CD4-positive, alpha-beta T cell treated with Interleukin-21 for 1 hour (primary cell): ENCODE measurements at regions not wholly inside any gene's neighbourhood (a gene's known extent, or its start where the extent isn't known, plus 50 kb on each side); places are given as distances from the start of the nearest gene placed in this dataset.

Experiments used
- DNase-seq: peaks from one replicate; pipeline ENCODE4 v3.0.0-alpha.2; 2020

DNA sequence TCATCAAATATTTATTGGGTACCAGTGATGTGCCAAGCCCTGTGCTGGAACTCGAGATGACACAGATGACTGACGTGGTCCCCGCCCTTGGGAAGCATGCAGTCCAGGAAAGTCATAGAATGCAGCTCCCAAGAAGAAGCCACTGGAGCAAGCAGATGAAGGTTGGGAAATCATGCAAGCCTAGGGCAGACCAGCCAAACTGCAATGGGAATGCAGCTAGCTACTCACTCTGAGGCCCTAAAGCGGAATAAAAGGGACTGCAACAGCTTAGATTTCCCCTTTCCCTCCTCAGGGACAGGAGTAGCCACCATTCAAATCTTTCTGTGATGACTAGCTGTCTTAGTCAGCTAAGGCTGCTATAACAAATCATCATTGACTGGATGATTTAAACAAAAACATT is 152.2 kb downstream of the MAFB start:
- DNase-seq, result no peak

DNA sequence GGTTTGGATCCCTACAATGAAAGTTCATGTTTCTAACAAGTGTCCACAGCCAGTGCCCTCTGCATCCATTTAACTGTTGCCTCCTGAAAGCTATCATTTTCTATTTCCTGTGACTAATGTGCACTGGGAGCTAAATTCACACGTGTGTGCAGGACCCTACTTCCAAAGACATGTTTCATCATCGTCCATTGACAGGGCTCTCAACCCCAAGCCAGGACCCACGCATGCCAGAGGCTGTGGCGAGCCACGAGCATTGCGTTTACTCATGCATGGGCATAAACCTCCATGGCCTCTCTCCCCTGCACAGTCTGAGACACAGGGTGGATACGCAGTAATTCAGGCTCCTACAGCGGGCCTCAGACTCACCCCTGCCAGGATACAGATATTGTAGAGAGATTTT is 153.2 kb downstream of the MAFB start:
- no peak for DNase-seq

DNA sequence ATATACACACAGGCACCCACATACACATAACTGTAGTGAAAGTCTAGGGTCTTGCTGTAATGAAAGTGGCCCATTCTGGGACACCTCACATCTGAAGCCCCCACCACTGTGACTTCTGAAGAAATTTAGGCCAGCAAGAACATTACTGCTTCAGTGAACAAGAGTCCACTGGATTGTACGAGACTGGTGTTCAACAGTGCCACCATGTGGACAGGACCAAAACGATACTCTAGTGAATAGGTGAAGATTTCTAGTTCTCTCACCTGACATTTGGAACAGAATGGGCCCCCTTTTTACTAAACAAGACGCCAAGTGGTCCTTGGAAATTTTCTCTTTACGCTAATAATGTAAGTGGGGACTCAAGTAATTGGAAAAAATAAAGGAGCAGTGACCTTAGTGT is 156.9 kb downstream of the MAFB start:
- no peak for DNase-seq

DNA sequence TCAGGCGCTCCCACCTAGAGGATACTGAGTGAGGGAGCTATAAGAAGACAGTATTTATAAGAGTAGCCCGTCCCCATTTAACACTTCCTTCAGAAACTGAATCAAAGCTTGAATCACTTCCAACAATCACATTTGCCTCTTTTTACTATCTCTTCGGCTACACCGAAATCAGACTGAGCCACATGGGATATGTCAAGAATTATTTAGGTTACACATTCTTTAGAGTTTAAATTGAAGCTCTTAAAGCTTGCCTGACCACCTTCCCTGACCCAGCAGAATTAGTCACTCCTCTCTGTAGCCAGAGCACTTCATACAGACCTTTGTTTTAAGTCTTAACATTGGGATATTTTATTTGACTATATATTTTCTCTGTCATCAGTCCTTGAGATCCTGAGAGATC is 163.7 kb downstream of the MAFB start:
- no peak for DNase-seq

DNA sequence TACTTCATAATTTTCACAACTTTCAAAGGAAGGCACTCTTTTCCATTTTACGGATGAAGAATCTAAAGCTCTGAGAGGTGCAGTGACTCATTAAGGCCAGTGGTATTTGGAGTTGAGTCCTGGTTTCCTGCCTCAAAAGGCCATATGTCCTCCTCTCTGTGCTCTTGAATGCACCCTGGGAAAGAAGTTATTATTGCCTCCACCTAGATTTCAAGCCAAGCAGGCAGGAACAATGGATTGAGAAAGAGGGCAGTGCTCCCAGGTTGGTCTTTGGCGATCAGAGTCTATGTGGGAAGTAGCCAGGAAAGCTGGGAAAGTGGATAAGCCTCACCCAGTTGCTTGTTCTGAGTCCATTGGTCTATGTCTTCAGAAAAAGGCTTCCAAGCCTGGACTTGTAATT is 165.0 kb downstream of the MAFB start:
- no peak for DNase-seq

DNA sequence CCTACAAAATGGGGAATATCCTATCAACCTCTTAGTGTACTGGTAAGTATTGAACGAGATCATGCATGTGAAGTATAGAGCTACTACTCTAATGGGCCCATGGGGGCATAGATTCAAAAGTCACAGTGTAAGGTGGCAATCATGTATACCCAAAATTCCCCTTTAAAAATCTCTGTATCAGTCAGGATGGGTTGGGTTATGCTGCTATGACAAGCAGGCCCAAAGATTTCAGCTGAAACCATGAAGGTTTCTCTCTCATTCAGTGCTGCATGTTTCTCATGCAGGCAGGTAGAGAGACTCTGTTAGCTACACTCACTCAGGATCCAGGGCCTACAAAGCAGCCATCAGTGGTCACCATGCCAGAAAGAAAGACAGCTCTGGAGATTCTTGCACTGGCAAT is 166.6 kb downstream of the MAFB start:
- no peak for DNase-seq

DNA sequence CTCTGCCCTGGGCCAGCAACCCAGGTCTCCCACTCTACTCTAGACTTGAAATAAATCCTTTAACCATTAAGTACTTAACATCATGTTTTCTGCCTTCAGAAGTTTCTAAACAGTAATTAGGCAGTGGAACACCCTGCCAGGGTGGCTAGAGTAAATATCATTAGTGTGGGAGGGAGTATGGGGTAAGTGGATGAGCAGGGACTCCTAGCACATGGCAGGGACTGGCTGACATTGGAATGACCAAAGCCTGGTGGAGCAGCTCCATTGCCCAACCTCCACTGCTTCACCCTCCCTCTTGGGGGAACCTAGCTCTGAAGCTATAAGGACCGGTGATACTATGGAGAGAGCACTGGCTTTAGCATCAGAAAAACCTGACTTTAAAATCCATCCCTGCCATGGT is 167.1 kb downstream of the MAFB start:
- DNase-seq, result no peak

DNA sequence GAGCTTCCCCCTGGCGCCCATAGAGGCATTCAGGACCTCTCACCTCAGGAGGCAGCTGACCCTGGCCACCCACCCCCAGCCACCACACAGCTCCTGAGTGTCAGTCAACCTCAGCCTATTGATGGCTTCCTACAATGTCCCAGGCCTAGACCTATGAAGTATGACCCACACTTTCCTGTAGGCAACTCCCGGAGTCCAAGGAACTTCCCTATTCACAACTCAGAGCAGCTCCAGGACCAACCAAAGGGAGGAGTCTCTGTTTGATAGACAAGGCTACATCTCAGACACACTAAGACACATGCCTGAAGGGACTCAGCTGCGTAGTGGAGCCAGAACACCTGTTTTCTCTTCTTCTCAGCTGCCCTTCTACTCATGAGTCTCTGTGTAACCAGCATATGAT is 169.1 kb downstream of the MAFB start:
- no peak for DNase-seq

DNA sequence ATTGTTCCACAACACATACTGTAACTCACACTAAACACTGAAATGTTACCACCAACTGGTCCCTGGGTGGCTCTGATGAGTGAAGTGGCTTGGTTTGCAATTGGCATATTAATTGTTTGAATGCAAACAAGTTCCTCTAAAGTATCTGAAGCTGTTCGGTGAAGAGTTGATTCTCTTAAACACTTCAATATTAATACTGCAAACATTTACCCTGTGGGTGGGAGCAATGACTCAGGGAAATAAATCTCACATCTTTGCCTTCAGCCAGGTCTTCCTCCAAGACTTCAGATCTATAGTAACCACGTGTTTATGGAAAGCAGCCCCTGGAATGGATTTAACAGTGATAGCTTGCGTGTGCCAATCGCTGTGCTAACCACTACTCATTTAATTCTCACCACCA is 176.0 kb downstream of the MAFB start:
- DNase-seq, result no peak

DNA sequence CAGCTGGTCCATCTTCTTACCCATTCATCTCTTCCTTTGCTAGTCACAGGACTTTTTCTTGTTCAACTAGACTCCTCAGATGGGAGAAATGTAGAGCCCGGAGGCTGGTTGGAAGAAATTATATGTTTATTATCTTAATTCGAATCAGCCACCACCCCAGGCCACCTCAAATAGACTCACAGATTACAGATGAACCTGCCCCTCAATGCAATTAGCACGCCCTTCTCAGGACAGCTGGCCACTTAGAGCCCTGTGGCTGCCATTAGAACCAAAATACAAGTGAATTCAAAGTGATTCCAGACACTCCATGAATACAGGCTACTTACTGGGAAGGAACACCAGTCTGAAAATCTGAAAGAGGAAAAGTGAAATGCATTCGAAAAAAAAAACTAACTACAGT is 176.4 kb downstream of the MAFB start:
- no peak for DNase-seq

DNA sequence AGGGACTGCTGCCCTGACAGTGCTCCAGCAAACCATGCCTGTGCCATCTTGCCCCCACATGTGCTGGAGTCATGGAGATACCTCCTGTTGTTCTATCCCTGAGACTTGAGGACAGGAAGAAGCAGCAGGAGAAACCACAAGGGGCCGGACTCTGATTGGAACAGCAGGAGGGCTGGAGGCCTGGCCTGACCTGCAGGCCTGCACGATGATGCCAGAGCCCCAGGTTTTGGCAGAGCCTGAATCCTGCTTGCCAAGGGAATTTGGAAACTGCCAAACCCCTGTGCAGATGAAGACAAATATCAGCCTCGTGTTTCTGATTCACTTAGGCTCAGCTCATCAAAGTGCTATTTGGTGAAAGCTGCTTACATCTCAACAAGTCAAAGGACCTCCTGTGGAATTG is 177.6 kb downstream of the MAFB start:
- DNase-seq, result no peak

DNA sequence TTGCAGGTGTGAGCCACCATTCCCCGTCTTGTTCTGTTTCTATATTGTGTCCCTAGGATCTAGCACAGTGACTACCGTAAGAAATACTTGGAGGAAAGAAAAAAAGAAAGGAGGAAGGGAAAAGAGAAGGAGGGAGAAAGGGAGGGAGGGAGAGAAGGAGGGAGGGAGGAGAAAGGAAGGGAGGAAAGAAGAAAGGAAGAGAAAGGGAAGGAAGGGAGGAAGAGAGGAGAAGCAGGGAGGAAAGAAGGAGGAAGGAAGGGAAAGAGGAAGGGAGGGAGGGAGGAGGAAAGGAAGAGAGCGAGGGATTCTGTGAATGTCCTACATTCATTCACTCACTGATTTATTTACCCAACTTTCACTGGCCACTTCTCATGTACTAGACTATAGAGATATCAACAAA is 178.4 kb downstream of the MAFB start:
- no peak for DNase-seq

DNA sequence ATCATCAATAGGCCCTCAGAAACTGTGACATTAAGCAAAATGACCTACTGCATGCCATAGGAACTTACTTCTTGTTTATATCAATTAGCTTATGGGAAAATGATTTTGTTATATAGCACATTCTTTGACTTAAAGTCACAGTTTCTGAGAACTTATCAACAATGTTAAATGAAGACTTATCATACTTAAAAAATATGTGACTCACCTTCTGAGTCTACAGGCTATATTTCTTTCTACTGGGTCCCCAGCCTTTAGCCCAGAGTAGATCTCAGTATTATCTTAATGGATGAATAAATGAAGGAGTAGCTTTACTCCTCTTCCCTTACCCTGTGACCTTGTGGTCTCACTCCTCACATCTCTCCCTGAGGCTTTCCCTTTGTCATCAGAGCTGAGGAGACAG is 180.2 kb downstream of the MAFB start:
- no peak for DNase-seq

DNA sequence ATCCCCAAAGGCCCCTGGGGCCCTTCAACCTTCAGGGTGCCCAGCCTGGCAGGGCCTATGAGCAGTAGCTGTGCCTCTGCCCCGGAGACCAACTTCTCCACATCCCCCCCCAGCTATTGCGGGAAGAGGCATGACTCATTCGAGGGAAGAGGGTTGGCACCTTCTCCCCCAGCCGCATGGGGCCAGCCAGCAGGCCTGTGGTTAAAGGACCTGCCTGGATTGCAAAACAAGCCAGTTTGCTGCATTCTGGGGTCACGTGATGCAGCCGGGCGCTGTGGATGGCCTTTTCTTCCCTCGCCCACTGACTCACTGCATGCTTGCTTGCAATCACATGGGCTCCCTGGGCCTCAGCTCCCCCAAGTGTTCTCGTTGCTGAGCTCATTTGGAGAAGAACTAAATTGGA is 182.5 kb downstream of the MAFB start:
- DNase-seq, result peak; percentile 50

DNA sequence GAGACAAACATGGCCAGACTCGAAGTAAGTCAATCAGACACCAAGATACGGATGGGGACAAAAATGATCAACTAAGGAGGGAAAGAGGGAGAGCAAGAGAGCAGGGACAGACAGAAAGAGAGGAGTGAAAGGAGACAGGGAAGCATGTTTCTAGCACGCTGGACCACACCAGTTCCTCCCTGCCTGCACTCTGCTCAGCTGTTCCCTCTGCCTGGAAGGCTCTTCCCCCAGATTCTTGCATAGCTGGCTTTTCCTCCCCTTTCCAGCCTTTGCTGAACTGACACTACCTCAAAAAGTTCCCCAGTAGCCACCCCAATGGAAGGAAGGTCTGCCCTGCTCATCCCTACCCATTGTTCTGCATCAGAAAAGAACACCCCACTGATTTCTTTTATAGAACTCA is 185.9 kb downstream of the MAFB start:
- no peak for DNase-seq

DNA sequence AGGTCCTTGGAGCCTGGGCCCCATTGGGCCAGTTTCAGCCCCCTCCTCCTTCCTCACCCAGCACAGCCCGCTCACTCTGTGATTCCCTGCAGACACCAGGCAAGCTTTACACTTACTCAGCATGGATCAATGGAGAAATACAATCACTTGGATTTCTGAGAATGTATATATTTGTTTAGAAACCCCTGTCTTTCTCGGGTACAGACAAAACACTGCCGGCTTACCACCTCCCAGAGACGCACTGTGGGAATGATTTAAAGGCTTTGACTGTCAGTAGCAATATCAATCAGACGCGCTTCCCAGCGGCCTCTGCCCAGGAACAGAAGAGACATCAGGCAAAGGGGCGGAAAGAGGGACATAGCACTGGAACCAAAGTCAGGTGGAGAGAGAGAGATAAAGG is 186.5 kb downstream of the MAFB start:
- no peak for DNase-seq

DNA sequence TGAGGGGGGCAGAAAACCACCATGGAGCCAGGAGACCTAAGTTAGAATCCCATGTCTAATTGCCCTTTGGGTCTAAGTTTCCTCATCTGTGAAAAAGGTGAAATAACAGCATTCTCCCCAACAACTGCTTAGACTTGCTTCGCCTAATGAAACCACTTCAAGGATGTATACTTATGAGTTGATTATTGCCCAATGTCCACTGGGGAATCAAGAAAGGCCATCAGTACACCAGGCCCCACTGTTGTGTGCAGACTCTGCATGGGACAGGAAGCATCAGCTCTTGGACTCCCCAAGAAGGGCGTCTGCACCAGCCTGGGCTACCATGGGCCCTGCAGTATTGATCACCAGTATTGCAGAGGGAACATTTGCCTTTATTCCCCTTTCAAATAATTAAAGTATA is 189.6 kb downstream of the MAFB start:
- no peak for DNase-seq

DNA sequence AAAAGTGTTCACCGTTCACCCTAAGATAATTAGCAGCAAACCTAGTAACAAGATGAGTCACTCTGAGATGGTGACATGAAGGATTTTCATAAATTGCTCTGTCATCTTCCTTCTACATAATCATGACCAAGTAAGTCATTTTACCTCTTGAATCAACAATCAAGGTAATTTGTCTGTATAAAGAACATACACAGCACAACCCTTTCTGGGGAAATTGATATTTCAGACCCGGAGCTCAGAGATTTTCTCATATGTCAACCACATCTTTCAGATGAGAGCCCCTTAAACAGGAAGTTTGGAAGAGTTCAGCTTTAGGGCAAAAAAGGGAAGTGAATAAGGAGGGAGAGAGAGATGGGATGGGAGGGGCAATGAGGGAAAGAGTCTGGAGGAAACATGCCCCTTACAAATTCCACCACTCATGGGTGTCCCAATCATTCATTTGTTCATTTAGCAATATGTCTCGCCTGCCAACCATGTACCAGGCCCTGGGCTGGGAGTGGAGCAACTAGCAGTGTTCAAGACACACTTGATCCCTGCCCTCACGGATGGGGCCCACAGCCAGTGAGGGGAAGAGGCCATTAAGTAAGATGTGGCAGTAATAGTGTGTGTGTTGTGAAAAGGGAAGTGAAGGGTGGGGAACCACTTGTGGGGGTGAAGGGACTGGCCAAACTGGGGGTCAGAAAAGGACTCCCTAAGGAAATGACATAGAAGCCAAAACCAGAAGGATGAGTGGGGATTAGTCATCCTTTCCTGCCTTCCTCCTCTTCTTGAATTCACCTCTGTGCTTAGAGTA is 190.9 kb downstream of the MAFB start:
- DNase-seq, result peak; percentile 30

DNA sequence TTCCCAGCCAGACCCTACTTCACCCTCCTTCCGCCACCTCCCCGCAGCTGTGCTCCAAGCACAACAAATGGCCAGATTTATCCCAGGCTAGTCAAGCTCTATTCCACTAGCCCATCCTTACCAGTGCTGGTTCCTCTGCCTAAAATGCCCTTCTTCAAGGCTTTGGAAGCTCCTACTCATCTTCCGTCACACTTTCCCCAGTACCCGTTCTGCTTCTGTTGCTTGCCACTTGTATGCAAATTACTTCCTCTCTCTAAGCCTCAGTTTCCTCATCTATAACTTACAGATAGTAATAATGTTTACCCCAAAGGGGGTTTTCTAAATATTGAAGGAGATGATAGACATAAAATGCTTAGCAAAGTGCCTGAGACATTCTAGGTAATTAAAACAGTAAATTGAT is 193.1 kb downstream of the MAFB start:
- no peak for DNase-seq

DNA sequence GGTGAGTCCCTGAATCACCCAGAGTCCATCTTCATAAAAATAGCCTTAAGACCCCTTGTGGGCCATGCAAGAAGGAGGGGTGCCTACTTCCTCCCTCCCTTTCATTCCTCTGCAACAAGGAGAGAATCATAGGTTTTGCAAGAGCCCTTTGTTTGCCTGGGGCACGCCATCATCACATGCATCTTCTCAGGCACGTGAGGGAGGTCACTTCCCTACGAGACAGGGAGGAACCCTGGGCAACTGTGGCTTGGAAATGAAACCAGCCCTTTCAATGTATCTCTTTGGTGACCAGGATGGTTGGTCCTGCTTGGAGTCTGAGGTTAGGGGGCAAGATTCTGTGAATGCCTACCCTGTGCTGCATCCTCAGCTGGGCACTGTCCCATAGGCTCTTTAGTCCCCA is 194.8 kb downstream of the MAFB start:
- no peak for DNase-seq

DNA sequence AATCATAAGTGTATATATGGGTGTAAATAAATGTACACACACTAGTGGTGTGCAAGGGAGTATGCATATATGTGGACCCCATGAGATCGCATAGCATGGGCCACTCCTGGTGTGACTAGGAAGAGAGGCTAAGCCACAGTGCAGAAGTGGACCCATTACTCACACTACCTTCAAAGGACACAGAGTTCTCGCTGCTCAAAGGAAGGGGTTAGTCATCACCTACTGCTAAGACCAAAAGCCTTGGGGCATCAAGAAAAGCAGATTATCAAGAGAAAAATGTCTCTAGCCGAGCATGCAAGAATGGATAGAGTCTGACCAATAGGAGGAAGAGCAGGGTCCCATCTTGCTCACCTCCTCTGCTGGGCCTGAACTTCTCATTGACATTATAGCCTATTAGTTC is 195.5 kb downstream of the MAFB start:
- no peak for DNase-seq

DNA sequence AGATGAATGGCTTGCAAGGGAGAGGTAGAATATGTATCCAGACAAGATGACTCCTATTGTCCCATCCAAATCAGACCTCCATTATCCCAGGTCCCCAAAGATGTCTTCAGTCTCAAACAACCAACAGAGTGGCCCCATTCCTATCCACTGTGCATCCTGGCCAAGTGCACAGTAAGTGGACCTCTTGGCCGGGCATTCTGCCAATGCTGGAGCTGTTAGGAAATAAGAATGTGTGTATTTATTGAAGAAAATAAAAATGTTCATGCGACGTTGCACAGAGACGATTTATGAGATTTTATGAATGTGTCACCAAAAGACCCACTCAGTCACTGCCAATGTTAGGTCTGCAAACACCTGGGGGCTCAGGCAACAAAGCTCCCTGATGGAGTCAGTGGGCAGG is 196.0 kb downstream of the MAFB start:
- no peak for DNase-seq

DNA sequence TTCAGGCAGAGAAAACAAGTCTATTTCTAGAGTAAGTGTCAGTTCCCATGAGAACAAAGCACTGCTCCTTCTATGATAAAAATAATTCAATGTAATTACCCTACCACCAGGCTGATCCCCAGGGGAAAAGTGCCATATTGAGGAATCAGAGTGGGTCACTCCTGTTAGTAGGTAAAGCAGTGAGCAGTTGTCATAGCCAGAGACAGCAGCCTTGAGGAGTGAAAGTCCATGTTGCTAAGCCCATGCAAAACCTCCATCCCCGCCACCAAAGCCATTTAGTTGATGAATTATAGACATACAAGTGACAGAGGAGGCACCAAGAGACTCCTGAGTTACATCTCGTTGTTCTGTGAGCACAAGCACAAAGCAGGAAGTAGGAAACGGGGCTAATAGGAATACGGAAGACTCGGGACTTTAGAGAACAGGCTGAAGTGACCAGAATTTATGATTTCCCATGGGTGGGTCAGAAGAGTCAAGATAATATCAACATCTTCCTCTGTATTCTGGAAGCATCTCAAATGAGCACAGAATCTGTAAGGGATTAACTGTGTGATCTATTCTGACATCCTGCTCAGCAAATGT is 197.9 kb downstream of the MAFB start:
- no peak for DNase-seq

DNA sequence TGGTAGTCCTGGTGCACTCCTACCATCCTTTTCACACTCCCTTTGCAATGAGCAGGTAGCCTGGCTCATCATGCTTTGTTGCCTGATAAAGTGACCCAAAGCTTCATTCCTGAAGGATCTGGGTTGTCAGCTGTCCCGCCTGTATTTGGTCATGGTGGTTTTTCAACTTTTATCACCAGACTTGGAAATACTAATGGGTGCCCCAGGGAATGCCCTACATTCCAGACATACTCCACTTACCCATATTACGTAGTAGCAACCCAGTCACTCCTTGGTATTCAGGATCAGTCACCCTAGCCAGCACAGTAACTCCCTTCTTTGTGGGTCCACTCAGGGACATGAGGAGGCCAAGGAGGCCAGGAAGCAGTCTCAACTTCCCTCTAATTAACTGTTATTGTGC is 199.2 kb downstream of the MAFB start:
- no peak for DNase-seq

DNA sequence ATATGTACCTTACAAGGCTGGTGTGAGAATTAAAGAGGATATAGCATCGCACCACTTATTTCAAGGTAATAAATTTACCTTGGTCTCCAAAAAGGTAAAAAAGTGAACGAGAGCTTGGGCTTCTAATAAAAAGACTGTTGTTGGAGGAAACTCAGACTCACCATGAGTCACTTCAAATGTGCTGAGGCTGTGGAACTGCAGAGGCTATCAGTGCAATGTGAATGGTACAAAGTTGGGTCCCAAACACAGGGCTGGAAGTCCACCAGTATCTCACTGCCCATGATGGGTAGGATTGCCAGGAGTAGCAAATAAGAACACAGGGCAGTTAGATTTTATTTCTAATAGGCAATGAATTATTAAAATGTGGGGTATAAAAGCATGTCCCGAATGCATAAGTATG is 200.6 kb downstream of the MAFB start:
- no peak for DNase-seq
